ENCODE measurements at regions not wholly inside any gene's neighbourhood (a gene's known extent, or its start where the extent isn't known, plus 50 kb on each side); places are given as distances from the start of the nearest gene placed in this dataset.

GRCh38 chr15:96625256-96625655 is 294.8 kb downstream of the NR2F2 start:
- DNase-seq (ENCODE audit: low spot score) (no peak), ATAC-seq (no peak)
- Mint-ChIP-seq H3K27me3 (ENCODE audit: low read depth) (no peaks in the 10 kb centered on the region), H3K4me1 (peaks cover 2% of the 10 kb centered on the region; the same call in 1 of the 2 replicates), H3K36me3 (no peaks in the 10 kb centered on the region), H3K9me3 (no peaks in the 10 kb centered on the region), H3K27ac (no peak overlapping the region), H3K4me3 (no peak overlapping the region)
- TF ChIP-seq SMAD4 (CRISPR knock-in tag; IDR thresholded peaks at IDR 0.05) (no peak), PRDM15 (CRISPR knock-in tag; IDR thresholded peaks at IDR 0.05) (no peak), PREB (CRISPR knock-in tag; IDR thresholded peaks at IDR 0.05; ENCODE audit: borderline replicate concordance) (no peak), CBFB (CRISPR knock-in tag; IDR thresholded peaks at IDR 0.05; ENCODE audit: low read depth) (no peak), HMGXB4 (CRISPR knock-in tag; IDR thresholded peaks at IDR 0.05) (no peak), USF2 (CRISPR knock-in tag; IDR thresholded peaks at IDR 0.05) (no peak), FOXP1 (CRISPR knock-in tag; IDR thresholded peaks at IDR 0.05; ENCODE audit: borderline replicate concordance) (no peak), USF1 (CRISPR knock-in tag; IDR thresholded peaks at IDR 0.05) (no peak), CREB1 (CRISPR knock-in tag; IDR thresholded peaks at IDR 0.05) (no peak), ARID4B (CRISPR knock-in tag; IDR thresholded peaks at IDR 0.05; ENCODE audit: borderline replicate concordance) (no peak), GRHL2 (CRISPR knock-in tag; IDR thresholded peaks at IDR 0.05; ENCODE audit: insufficient replicate concordance, severe bottlenecking) (no peak), TP53 (CRISPR knock-in tag; IDR thresholded peaks at IDR 0.05) (no peak), ESRRA (CRISPR knock-in tag; IDR thresholded peaks at IDR 0.05; ENCODE audit: borderline replicate concordance) (no peak)
- POLR2A ChIA-PET = no interaction called here
- CTCF ChIA-PET = no interaction called here

Data from WTC11 (cell line).